ENCODE measurements at regions not wholly inside any gene's neighbourhood (a gene's known extent, or its start where the extent isn't known, plus 50 kb on each side); places are given as distances from the start of the nearest gene placed in this dataset.

DNA sequence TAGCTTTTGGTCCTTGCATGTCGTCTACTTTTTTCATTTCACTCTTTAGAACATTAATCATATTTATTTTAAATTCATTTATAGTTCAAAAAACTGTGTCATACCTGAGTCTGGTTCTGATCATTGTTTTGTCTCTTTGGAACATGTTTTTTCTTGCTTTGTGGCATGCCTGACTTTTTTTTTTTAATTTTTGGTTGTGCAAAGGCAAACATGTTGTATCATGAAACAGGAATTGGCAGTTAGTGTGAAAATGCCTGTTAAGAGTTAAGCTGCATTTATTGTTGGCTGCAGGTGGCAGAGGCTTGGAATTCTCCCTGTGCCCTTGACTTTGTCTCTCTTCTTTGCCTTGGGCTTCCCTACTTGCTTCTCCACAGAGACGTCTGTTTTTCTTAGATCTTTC, 525.0 kb upstream of the ADARB2 start:
- WGBS: 49% methylated on average over 2 of the region's 2 CpGs

GRCh38 chr10:2256241-2256640, 518.9 kb upstream of the ADARB2 start:
- WGBS: 69% methylated on average over 7 of the region's 7 CpGs
- Histone ChIP-seq H3K9me3 (ENCODE audit: control insufficient read depth in 4 of 4, low read length in 3 of 4) (peaks cover 0 to 1% (median 0%) of the 10 kb centered on the region in 4 donors), H3K4me3 (ENCODE audit: low read depth in 1 of 3, low read length in 3 of 3) (no peak overlapping the region), H3K4me1 (ENCODE audit: control insufficient read depth in 4 of 4, insufficient read depth in 4 of 4, low read length in 3 of 4) (no peaks in the 10 kb centered on the region), H3K9ac (ENCODE audit: low read depth in 1 of 2, low read length in 2 of 2) (no peak overlapping the region), H3K36me3 (ENCODE audit: control insufficient read depth in 4 of 4, insufficient read depth in 3 of 4, low read depth in 1 of 4, low read length in 3 of 4) (no peaks in the 10 kb centered on the region), H3K27ac (ENCODE audit: low read depth in 1 of 2, low read length in 2 of 2) (no peak overlapping the region), H3K27me3 (ENCODE audit: control insufficient read depth in 4 of 4, insufficient read depth in 4 of 4, low read length in 3 of 4) (peaks cover 0 to 2% (median 0%) of the 10 kb centered on the region in 4 donors)
- no peak for DNase-seq (ENCODE audit: low spot score)
- no peak for TF ChIP-seq FOXA1 (IDR thresholded peaks at IDR 0.05)
- no peak for TF ChIP-seq GABPA (IDR thresholded peaks at IDR 0.05 in 1 of 2, conservative IDR thresholded peaks at IDR 0.05 in 1 of 2)
- TF ChIP-seq, protein P1, sequence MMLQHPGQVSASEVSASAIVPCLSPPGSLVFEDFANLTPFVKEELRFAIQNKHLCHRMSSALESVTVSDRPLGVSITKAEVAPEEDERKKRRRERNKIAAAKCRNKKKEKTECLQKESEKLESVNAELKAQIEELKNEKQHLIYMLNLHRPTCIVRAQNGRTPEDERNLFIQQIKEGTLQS (IDR thresholded peaks at IDR 0.05): no peak
- TF ChIP-seq ZBTB33 (IDR thresholded peaks at IDR 0.05): no peak
- no peak for TF ChIP-seq RXRA (IDR thresholded peaks at IDR 0.05)
- TF ChIP-seq, protein P2, sequence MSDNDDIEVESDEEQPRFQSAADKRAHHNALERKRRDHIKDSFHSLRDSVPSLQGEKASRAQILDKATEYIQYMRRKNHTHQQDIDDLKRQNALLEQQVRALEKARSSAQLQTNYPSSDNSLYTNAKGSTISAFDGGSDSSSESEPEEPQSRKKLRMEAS (IDR thresholded peaks at IDR 0.05): no peak
- no peak for TF ChIP-seq RAD21 (IDR thresholded peaks at IDR 0.05)
- no peak for TF ChIP-seq YY1 (IDR thresholded peaks at IDR 0.05)
- TF ChIP-seq, protein P3, sequence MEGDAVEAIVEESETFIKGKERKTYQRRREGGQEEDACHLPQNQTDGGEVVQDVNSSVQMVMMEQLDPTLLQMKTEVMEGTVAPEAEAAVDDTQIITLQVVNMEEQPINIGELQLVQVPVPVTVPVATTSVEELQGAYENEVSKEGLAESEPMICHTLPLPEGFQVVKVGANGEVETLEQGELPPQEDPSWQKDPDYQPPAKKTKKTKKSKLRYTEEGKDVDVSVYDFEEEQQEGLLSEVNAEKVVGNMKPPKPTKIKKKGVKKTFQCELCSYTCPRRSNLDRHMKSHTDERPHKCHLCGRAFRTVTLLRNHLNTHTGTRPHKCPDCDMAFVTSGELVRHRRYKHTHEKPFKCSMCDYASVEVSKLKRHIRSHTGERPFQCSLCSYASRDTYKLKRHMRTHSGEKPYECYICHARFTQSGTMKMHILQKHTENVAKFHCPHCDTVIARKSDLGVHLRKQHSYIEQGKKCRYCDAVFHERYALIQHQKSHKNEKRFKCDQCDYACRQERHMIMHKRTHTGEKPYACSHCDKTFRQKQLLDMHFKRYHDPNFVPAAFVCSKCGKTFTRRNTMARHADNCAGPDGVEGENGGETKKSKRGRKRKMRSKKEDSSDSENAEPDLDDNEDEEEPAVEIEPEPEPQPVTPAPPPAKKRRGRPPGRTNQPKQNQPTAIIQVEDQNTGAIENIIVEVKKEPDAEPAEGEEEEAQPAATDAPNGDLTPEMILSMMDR (IDR thresholded peaks at IDR 0.05; ENCODE audit: low read depth, low read length, missing input control): no peak
- TF ChIP-seq HNF4A (conservative IDR thresholded peaks at IDR 0.05): no peak
- no peak for TF ChIP-seq FOXA2 (IDR thresholded peaks at IDR 0.05)
- TF ChIP-seq REST (IDR thresholded peaks at IDR 0.05): no peak

More for the DNA sequence above, 525.0 kb upstream of the ADARB2 start:
- no peaks in the 10 kb centered on the region for H3K27me3 ChIP-seq (ENCODE audit: control insufficient read depth in 4 of 4, insufficient read depth in 4 of 4, low read length in 3 of 4)
- no peaks in the 10 kb centered on the region for H3K4me1 ChIP-seq (ENCODE audit: control insufficient read depth in 4 of 4, insufficient read depth in 4 of 4, low read length in 3 of 4)
- no peak for TF ChIP-seq TAF1 (conservative IDR thresholded peaks at IDR 0.05)
- no peak for TF ChIP-seq GABPA (IDR thresholded peaks at IDR 0.05 in 1 of 2, conservative IDR thresholded peaks at IDR 0.05 in 1 of 2)
- no peak for TF ChIP-seq HNF4A (conservative IDR thresholded peaks at IDR 0.05)
- TF ChIP-seq, protein P3 (IDR thresholded peaks at IDR 0.05; ENCODE audit: low read depth, low read length, missing input control): no peak
- TF ChIP-seq, protein P2 (IDR thresholded peaks at IDR 0.05): no peak
- TF ChIP-seq RAD21 (IDR thresholded peaks at IDR 0.05): no peak
- TF ChIP-seq FOXA1 (IDR thresholded peaks at IDR 0.05): no peak
- TF ChIP-seq FOXA2 (IDR thresholded peaks at IDR 0.05): no peak
- TF ChIP-seq ZBTB33 (IDR thresholded peaks at IDR 0.05): no peak
- TF ChIP-seq SP1 (IDR thresholded peaks at IDR 0.05): no peak
- no peaks in the 10 kb centered on the region for H3K36me3 ChIP-seq (ENCODE audit: control insufficient read depth in 4 of 4, insufficient read depth in 3 of 4, low read depth in 1 of 4, low read length in 3 of 4)
- no peak overlapping the region for H3K27ac ChIP-seq (ENCODE audit: low read depth in 1 of 2, low read length in 2 of 2)
- H3K9ac ChIP-seq (ENCODE audit: low read depth in 1 of 2, low read length in 2 of 2): no peak overlapping the region
- no peak overlapping the region for H3K4me3 ChIP-seq (ENCODE audit: low read depth in 1 of 3, low read length in 3 of 3)
- H3K9me3 ChIP-seq (ENCODE audit: control insufficient read depth in 4 of 4, low read length in 3 of 4): peaks cover 0 to 1% (median 0%) of the 10 kb centered on the region in 4 donors
- no peak for DNase-seq (ENCODE audit: low spot score)
